ENCODE measurements at regions not wholly inside any gene's neighbourhood (a gene's known extent, or its start where the extent isn't known, plus 50 kb on each side); places are given as distances from the start of the nearest gene placed in this dataset.

GRCh38 chr13:72097568-72097967, 230.6 kb upstream of the DACH1 start:
- ChIA-PET CTCF (no interaction called here), POLR2A (no interaction called here)
- no peaks in the 10 kb centered on the region for H3K36me3 ChIP-seq (replicated peaks in 1 of 2; ENCODE audit: control insufficient read depth in 1 of 2, insufficient read depth in 2 of 2, low read length in 1 of 2)
- peak overlapping the region; percentile 56 for H2AFZ ChIP-seq (ENCODE audit: low read depth)
- TF ChIP-seq GATA2 (CRISPR knock-in tag; IDR thresholded peaks at IDR 0.05), result no peak
- TF ChIP-seq FOXM1 (IDR thresholded peaks at IDR 0.05; ENCODE audit: low read depth), result no peak
- TF ChIP-seq MEF2A (IDR thresholded peaks at IDR 0.05; ENCODE audit: borderline replicate concordance, low read depth), result no peak
- no peak for TF ChIP-seq SIN3A (IDR thresholded peaks at IDR 0.05; ENCODE audit: borderline replicate concordance, low read depth, low read length)
- TF ChIP-seq TCF12 (IDR thresholded peaks at IDR 0.05), result no peak
- TF ChIP-seq IRF3 (IDR thresholded peaks at IDR 0.05; ENCODE audit: low read depth, low read length), result no peak
- no peak for TF ChIP-seq CTCF (IDR thresholded peaks at IDR 0.05)
- no peak for TF ChIP-seq MAX (IDR thresholded peaks at IDR 0.05; ENCODE audit: low read depth)
- TF ChIP-seq RAD21 (IDR thresholded peaks at IDR 0.05; ENCODE audit: low read length), result no peak
- no peak for TF ChIP-seq RFX5 (IDR thresholded peaks at IDR 0.05; ENCODE audit: low read length)
- TF ChIP-seq TAF1 (IDR thresholded peaks at IDR 0.05; ENCODE audit: borderline replicate concordance, low read depth, low read length), result no peak
- no peak for TF ChIP-seq MXI1 (IDR thresholded peaks at IDR 0.05; ENCODE audit: low read depth, low read length)
- TF ChIP-seq EZH2phosphoT487 (IDR thresholded peaks at IDR 0.05; ENCODE audit: borderline replicate concordance, low read depth), result no peak
- TF ChIP-seq USF1 (IDR thresholded peaks at IDR 0.05; ENCODE audit: borderline replicate concordance, low read depth), result no peak
- no peak for TF ChIP-seq REST (IDR thresholded peaks at IDR 0.05; ENCODE audit: low read depth, low read length)
- peaks cover 0 to 4% of the 10 kb centered on the region in 2 experiments; a peak in 1 of 4 replicates for H3K4me1 ChIP-seq (ENCODE audit: control insufficient read depth in 1 of 2, insufficient read depth in 2 of 2, low read depth in 1 of 2, low read length in 1 of 2)
- H3K79me2 ChIP-seq (ENCODE audit: insufficient read depth), result no peaks in the 10 kb centered on the region
- no peak overlapping the region for H3K4me3 ChIP-seq (ENCODE audit: low read depth in 2 of 2, low read length in 1 of 2)
- H3K9me3 ChIP-seq, result no peaks in the 10 kb centered on the region
- H3K27ac ChIP-seq (ENCODE audit: low read depth in 2 of 2, low read length in 1 of 2), result no peak overlapping the region
- DNase-seq, result no peak
- no peaks in the 10 kb centered on the region for H3K9me2 ChIP-seq
- no peaks in the 10 kb centered on the region for H4K20me1 ChIP-seq (ENCODE audit: insufficient read depth)
- H3K27me3 ChIP-seq (ENCODE audit: insufficient read depth), result no peaks in the 10 kb centered on the region
- no peak overlapping the region for H3K4me2 ChIP-seq
- H3K9ac ChIP-seq, result no peak overlapping the region
- no peaks in the 10 kb centered on the region for H3F3A ChIP-seq (replicated peaks; ENCODE audit: insufficient read depth)

All from SK-N-SH (cell line).